Vagina (tissue), 2 donors: ENCODE measurements at regions not wholly inside any gene's neighbourhood (a gene's known extent, or its start where the extent isn't known, plus 50 kb on each side); places are given as distances from the start of the nearest gene placed in this dataset.

ENCODE experiments used
- DNase-seq, 2 donors: peaks; one replicate each; pipeline ENCODE4 v3.0.0-alpha.2; 2017; ENCODE audit errors: extremely low spot score in 2 of 2
- H3K27ac ChIP-seq: fragments of 200-600 bp; sonication (generic); one replicate; pipeline ENCODE4 v1.5.1; 2019
- H3K27me3 ChIP-seq: fragments of 200-600 bp; sonication (generic); one replicate; pipeline ENCODE4 v1.5.1; 2019
- H3K36me3 ChIP-seq, 2 donors: fragments of 200-600 bp; sonication (generic); one replicate each; pipeline ENCODE4 v1.5.1; 2017 to 2019
- H3K4me1 ChIP-seq: fragments of 200-600 bp; sonication (generic); one replicate; pipeline ENCODE4 v1.5.1; 2019
- H3K4me3 ChIP-seq, 2 donors: fragments of 200-600 bp; sonication (generic); 1 replicate in 1 of 2; 2 replicates in 1 of 2; pipeline ENCODE4 v1.5.1; 2016 to 2019
- H3K9me3 ChIP-seq: fragments of 200-600 bp; sonication (generic); one replicate; pipeline ENCODE4 v1.5.1; 2019
- POLR2A ChIP-seq, 2 donors: fragments of 450-650 bp; IDR thresholded peaks; one replicate each; pipeline ENCODE4 v1.6.1; 2017; ENCODE audit warnings: antibody characterized with exemption in 2 of 2, mild to moderate bottlenecking in 2 of 2, moderate library complexity in 2 of 2
- POLR2AphosphoS5 ChIP-seq, 2 donors: sonication (generic); formaldehyde crosslinking; IDR thresholded peaks; one replicate each; pipeline ENCODE4 v1.9.0; 2017; ENCODE audit warnings: antibody characterized with exemption in 2 of 2, mild to moderate bottlenecking in 2 of 2, low read depth in 1 of 2; ENCODE audit not compliant: insufficient read depth in 1 of 2
- intact Hi-C: fragments of 100-400 bp; cut with DNase I; formaldehyde crosslinking; loops from one replicate; pipeline ENCODE4 v1.15.1; 2023
- TF ChIP-seq, protein P1 (sequence below), 3 experiments: fragments of 450-650 bp in 2 of 3; fragments of 200-600 bp in 1 of 3; sonication (generic) in 1 of 3; IDR thresholded peaks; one replicate each; pipeline ENCODE4 v1.5.1; 2017 to 2019; ENCODE audit warnings: antibody characterized with exemption in 3 of 3, mild to moderate bottlenecking in 2 of 3, moderate library complexity in 2 of 3

DNA sequence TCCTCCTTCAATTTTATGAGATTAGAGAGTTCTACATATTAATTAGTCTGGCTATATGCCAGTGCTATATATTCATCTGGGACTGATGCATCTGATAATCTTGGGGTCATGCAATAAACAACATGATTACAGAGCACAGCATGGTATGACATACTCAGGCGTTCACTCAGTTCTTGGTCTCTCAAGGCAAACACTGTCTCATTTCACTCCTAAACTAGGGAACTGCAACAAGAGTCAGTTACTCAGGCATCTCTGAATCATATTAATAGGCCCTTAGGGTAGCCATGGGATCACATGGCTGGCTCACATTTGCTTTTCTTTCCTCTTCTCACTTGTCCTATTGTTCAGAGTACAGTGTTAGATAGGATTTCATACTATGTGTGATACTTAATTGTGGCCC lies 91.8 kb upstream of the TMEM260 start:
- H3K9me3 ChIP-seq, result no peaks in the 10 kb centered on the region
- no peaks in the 10 kb centered on the region for H3K36me3 ChIP-seq
- no peak overlapping the region for H3K4me3 ChIP-seq
- DNase-seq, result no peak
- no peak overlapping the region for H3K27ac ChIP-seq
- intact Hi-C loops, result no loop called here
- H3K27me3 ChIP-seq, result no peaks in the 10 kb centered on the region
- no peak for TF ChIP-seq POLR2A (IDR thresholded peaks at IDR 0.05)
- TF ChIP-seq POLR2AphosphoS5 (IDR thresholded peaks at IDR 0.05; ENCODE audit: insufficient read depth in 1 of 2, low read depth in 1 of 2), result no peak
- TF ChIP-seq, protein P1, sequence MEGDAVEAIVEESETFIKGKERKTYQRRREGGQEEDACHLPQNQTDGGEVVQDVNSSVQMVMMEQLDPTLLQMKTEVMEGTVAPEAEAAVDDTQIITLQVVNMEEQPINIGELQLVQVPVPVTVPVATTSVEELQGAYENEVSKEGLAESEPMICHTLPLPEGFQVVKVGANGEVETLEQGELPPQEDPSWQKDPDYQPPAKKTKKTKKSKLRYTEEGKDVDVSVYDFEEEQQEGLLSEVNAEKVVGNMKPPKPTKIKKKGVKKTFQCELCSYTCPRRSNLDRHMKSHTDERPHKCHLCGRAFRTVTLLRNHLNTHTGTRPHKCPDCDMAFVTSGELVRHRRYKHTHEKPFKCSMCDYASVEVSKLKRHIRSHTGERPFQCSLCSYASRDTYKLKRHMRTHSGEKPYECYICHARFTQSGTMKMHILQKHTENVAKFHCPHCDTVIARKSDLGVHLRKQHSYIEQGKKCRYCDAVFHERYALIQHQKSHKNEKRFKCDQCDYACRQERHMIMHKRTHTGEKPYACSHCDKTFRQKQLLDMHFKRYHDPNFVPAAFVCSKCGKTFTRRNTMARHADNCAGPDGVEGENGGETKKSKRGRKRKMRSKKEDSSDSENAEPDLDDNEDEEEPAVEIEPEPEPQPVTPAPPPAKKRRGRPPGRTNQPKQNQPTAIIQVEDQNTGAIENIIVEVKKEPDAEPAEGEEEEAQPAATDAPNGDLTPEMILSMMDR (IDR thresholded peaks at IDR 0.05), result no peak
- peaks cover 6% of the 10 kb centered on the region for H3K4me1 ChIP-seq

DNA sequence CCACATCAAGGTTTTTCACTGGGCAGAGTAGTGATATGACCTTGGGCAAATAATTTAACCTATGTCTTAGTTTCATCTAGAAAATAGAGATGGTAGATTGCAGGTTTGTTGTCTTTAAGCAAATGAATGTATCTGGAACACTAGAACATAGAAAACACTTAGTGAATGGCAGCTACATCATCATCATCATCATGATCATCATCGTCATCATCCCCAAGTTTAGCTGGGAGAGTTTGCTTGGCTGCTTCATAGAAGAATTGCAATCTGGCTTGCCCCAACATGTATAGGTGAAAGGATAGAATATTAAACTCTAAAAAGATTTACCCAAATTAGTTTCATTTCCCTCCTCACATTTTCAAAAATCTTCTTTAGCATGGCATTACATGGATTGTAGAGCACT lies 91.3 kb upstream of the TMEM260 start:
- no peak for DNase-seq
- Histone ChIP-seq H3K4me3 (no peak overlapping the region), H3K27ac (no peak overlapping the region), H3K4me1 (peaks cover 6% of the 10 kb centered on the region), H3K36me3 (no peaks in the 10 kb centered on the region), H3K27me3 (no peaks in the 10 kb centered on the region), H3K9me3 (no peaks in the 10 kb centered on the region)
- intact Hi-C loops, result no loop called here
- TF ChIP-seq, protein P1 (IDR thresholded peaks at IDR 0.05), result no peak
- TF ChIP-seq POLR2AphosphoS5 (IDR thresholded peaks at IDR 0.05; ENCODE audit: insufficient read depth in 1 of 2, low read depth in 1 of 2), result no peak
- TF ChIP-seq POLR2A (IDR thresholded peaks at IDR 0.05), result no peak

DNA sequence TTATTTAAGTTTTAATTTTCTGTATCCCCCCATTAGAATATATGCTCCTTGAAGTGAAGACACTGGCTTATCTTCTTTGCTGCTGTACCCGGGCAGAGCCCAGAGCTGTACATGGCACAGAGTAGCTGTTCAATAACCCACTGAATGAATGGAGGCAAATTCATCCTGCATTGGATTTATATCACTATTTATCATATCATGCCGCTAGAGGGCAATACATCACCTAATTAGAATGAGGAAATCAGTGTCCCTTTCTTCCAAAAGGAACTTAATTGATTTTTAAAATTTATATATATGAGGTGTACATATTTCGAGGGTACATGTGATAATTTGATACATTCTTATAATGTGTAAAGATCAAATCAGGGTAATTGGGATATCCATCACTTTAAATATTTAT lies 89.2 kb upstream of the TMEM260 start:
- no peak for DNase-seq
- no peak overlapping the region for H3K4me3 ChIP-seq
- intact Hi-C loops, result loop anchor here (5.0 kb wide), 1 partner anchor 817 kb away; no protein-coding TSS in a partner anchor
- no peaks in the 10 kb centered on the region for H3K27me3 ChIP-seq
- no peak overlapping the region for H3K27ac ChIP-seq
- no peaks in the 10 kb centered on the region for H3K9me3 ChIP-seq
- TF ChIP-seq POLR2AphosphoS5 (IDR thresholded peaks at IDR 0.05; ENCODE audit: insufficient read depth in 1 of 2, low read depth in 1 of 2) (no peak), POLR2A (IDR thresholded peaks at IDR 0.05) (no peak)
- TF ChIP-seq, protein P1 (IDR thresholded peaks at IDR 0.05), result peak in 2 of 3 experiments; percentile 39 to 52
- H3K36me3 ChIP-seq, result no peaks in the 10 kb centered on the region
- peaks cover 6% of the 10 kb centered on the region for H3K4me1 ChIP-seq

DNA sequence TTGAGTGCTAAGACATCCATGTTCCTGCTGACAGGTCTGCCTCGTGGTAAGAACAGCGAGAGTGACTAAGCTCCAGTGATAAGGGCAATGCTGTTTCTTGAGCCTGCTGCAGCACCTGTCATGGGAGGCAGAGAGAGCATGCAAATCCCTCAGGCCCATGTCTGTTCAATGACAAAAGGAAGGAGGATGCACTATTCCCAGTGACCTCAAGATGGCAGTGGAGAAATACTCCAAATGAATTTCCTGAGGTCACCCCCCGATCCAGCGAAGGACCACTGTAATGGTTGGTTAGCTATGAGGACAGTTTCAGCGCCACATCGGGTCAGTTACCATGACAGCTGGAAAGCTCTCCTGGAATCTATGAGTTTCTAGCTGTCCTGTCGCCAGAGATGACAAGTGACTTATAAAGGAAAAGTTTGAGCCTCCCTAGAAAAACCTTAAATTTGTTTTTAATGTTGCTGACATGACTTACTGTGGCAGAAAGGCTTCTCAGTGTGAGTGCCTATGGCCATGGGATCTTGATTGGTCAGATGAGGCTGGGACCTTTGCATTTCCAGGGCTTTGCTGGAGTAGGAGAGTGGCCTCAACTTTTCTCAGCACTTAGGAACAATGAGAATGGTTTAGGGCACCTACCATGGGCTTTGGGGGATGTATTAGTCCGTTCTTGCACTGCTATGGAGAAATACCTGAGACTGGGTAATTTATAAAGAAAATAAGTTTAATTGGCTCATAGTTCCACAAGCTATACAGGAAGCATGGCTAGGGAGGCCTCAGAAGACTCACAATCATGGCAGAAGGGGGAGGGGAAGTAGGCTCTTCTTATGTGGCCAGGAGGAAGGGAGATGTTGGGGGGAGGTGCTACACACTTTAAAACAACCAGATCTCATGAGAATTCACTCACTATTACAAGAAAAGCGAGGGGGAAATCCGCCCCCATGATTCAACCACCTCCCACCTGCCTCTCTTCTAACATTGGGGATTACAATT lies 88.0 kb upstream of the TMEM260 start:
- Histone ChIP-seq H3K27ac (no peak overlapping the region), H3K27me3 (no peaks in the 10 kb centered on the region), H3K4me1 (peaks cover 6% of the 10 kb centered on the region), H3K36me3 (no peaks in the 10 kb centered on the region), H3K4me3 (no peak overlapping the region), H3K9me3 (no peaks in the 10 kb centered on the region)
- DNase-seq, result no peak
- intact Hi-C loops, result loop anchor here (5.0 kb wide), 1 partner anchor 816 kb away; no protein-coding TSS in a partner anchor
- no peak for TF ChIP-seq POLR2AphosphoS5 (IDR thresholded peaks at IDR 0.05; ENCODE audit: insufficient read depth in 1 of 2, low read depth in 1 of 2)
- TF ChIP-seq, protein P1 (IDR thresholded peaks at IDR 0.05), result peak in 2 of 3 experiments; percentile 48 to 62

DNA sequence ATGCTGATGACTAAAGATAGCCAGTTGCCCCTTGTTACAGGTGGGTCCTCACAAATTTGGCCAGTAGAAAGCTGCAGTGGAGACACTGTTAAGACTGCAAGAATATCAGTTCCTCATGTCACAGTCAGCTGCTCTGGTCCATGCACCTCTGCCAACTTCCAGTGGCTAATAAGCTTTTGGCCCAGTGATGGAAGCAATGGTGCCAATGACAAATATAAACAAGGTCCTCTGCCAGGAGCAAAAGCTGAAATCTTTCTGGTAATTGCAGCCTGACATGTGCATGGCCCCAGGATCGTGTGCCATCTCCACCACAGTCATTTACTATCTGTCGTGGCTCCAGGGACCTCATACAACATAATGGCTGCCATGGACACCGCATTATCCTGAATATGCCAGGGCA lies 85.4 kb upstream of the TMEM260 start:
- DNase-seq, result no peak
- Histone ChIP-seq H3K36me3 (no peaks in the 10 kb centered on the region), H3K4me1 (peaks cover 6% of the 10 kb centered on the region), H3K9me3 (no peaks in the 10 kb centered on the region), H3K27ac (no peak overlapping the region), H3K27me3 (no peaks in the 10 kb centered on the region), H3K4me3 (no peak overlapping the region)
- intact Hi-C loops, result loop anchor here (5.0 kb wide), 1 partner anchor 813 kb away; no protein-coding TSS in a partner anchor
- TF ChIP-seq POLR2AphosphoS5 (IDR thresholded peaks at IDR 0.05; ENCODE audit: insufficient read depth in 1 of 2, low read depth in 1 of 2), result no peak
- TF ChIP-seq POLR2A (IDR thresholded peaks at IDR 0.05), result no peak
- TF ChIP-seq, protein P1 (IDR thresholded peaks at IDR 0.05), result no peak
